ENCODE measurements at regions not wholly inside any gene's neighbourhood (a gene's known extent, or its start where the extent isn't known, plus 50 kb on each side); places are given as distances from the start of the nearest gene placed in this dataset.

GRCh38 chr6:12221856-12222255, 68.3 kb upstream of the EDN1 start:
- Histone ChIP-seq H3K4me2 (no peak overlapping the region), H3K27ac (no peak overlapping the region), H3K4me1 (no peaks in the 10 kb centered on the region), H3K4me3 (no peak overlapping the region), H3K9me3 (no peaks in the 10 kb centered on the region)
- ATAC-seq (no peak), FAIRE-seq (no peak), DNase-seq (ENCODE audit: low read depth in 1 of 2, low spot score in 1 of 2) (no peak)
- WGBS (ENCODE audit: missing lambda C conversion rate) = 92% methylated on average over 4 of the region's 4 CpGs
- CTCF ChIA-PET = interaction anchor here (0.7 to 1.1 kb wide), 4 partner anchors 12 to 566 kb away, joined by 3 read pairs; no protein-coding TSS in a partner anchor
- no peak for TF ChIP-seq MAZ (IDR thresholded peaks at IDR 0.05; ENCODE audit: borderline replicate concordance, low read depth, low read length)
- POLR2A ChIA-PET = no interaction called here

GRCh38 chr6:12222405-12223366, 67.5 kb upstream of the EDN1 start:
- WGBS (ENCODE audit: missing lambda C conversion rate) = 83% methylated on average over 19 of the region's 19 CpGs
- DNase-seq (ENCODE audit: low read depth in 1 of 2, low spot score in 1 of 2) (no peak), ATAC-seq (no peak), FAIRE-seq (no peak)
- ChIA-PET POLR2A (no interaction called here), CTCF (interaction anchor here (0.9 kb wide), 1 partner anchor 11 kb away, joined by 3 read pairs; no protein-coding TSS in a partner anchor)
- Histone ChIP-seq H3K4me2 (no peak overlapping the region), H3K4me1 (no peaks in the 10 kb centered on the region), H3K4me3 (no peak overlapping the region), H3K9me3 (no peaks in the 10 kb centered on the region), H3K27ac (no peak overlapping the region)
- no peak for TF ChIP-seq PHF8 (IDR thresholded peaks at IDR 0.05; ENCODE audit: borderline replicate concordance, low read depth)

- no peak for DNase-seq (ENCODE audit: low read depth in 1 of 2, low spot score in 1 of 2)
- FAIRE-seq = no peak
- 91% methylated on average over 5 of the region's 5 CpGs for WGBS (ENCODE audit: missing lambda C conversion rate)
- CTCF ChIA-PET = interaction anchor here (0.6 kb wide), 1 partner anchor 12 kb away, joined by 3 read pairs; no protein-coding TSS in a partner anchor
- H3K4me1 ChIP-seq = no peaks in the 10 kb centered on the region
- POLR2A ChIA-PET = no interaction called here
- H3K4me3 ChIP-seq = no peak overlapping the region
- TF ChIP-seq CTCF (IDR thresholded peaks at IDR 0.05) = no peak
- no peak overlapping the region for H3K27ac ChIP-seq
- ATAC-seq = no peak
- H3K9me3 ChIP-seq = no peaks in the 10 kb centered on the region
- H3K4me2 ChIP-seq = no peak overlapping the region
Measured at GRCh38 chr6:12223383-12223782, 66.8 kb upstream of the EDN1 start.

GRCh38 chr6:12224251-12224650, 65.9 kb upstream of the EDN1 start:
- FAIRE-seq = no peak
- WGBS (ENCODE audit: missing lambda C conversion rate) = 92% methylated on average over 2 of the region's 2 CpGs

More at GRCh38 chr6:12224251-12224650, 65.9 kb upstream of the EDN1 start:
- H3K4me3 ChIP-seq = no peak overlapping the region
- no peak for ATAC-seq
- no peak overlapping the region for H3K27ac ChIP-seq
- H3K4me1 ChIP-seq = no peaks in the 10 kb centered on the region
- no peak for TF ChIP-seq RAD21 (conservative IDR thresholded peaks at IDR 0.05 in 1 of 2, IDR thresholded peaks at IDR 0.05 in 1 of 2)
- no peak for TF ChIP-seq RCOR1 (IDR thresholded peaks at IDR 0.05; ENCODE audit: low read depth, low read length)
- TF ChIP-seq HOXB13 (CRISPR knock-in tag; IDR thresholded peaks at IDR 0.05; ENCODE audit: low read depth) = no peak
- TF ChIP-seq HES2 (IDR thresholded peaks at IDR 0.05) = no peak
- no peak for TF ChIP-seq PBX3 (IDR thresholded peaks at IDR 0.05)
- no peak for DNase-seq (ENCODE audit: low read depth in 1 of 2, low spot score in 1 of 2)
- ChIA-PET POLR2A (no interaction called here), CTCF (interaction anchor here (0.9 kb wide), 1 partner anchor 21 kb away, joined by 3 read pairs; no protein-coding TSS in a partner anchor)
- H3K9me3 ChIP-seq = no peaks in the 10 kb centered on the region
- no peak overlapping the region for H3K4me2 ChIP-seq

Measured in A549 (cell line).